Osteoblast (primary cell): ENCODE measurements at regions not wholly inside any gene's neighbourhood (a gene's known extent, or its start where the extent isn't known, plus 50 kb on each side); places are given as distances from the start of the nearest gene placed in this dataset.

ENCODE experiments used
- DNase-seq: peaks from one replicate; pipeline ENCODE4 v3.0.0; 2011; ENCODE audit warnings: low spot score, mixed read lengths; ENCODE audit not compliant: insufficient read length; ENCODE audit errors: missing footprints
- H2AFZ ChIP-seq: 2 replicates; pipeline ENCODE4 v1.6.0; 2011; ENCODE audit warnings: mild to moderate bottlenecking, low read length
- H3K27ac ChIP-seq: 2 replicates; pipeline ENCODE4 v1.5.1; 2011; ENCODE audit warnings: mild to moderate bottlenecking, low read depth, low read length, moderate library complexity
- H3K27me3 ChIP-seq: 2 replicates; pipeline ENCODE4 v1.6.0; 2012; ENCODE audit warnings: mild to moderate bottlenecking, control low read depth, inconsistent platforms, low read length, moderate library complexity; ENCODE audit not compliant: insufficient read depth
- H3K36me3 ChIP-seq: 2 replicates; pipeline ENCODE4 v1.5.1; 2011; ENCODE audit warnings: mild to moderate bottlenecking, low read length, control low read depth, moderate library complexity; ENCODE audit not compliant: insufficient read depth
- H3K4me1 ChIP-seq: 2 replicates; pipeline ENCODE4 v1.5.1; 2011; ENCODE audit warnings: mild to moderate bottlenecking, low read length, control low read depth, moderate library complexity; ENCODE audit not compliant: insufficient read depth
- H3K4me2 ChIP-seq: 2 replicates; pipeline ENCODE4 v1.6.0; 2011; ENCODE audit warnings: mild to moderate bottlenecking, low read length; ENCODE audit not compliant: insufficient read depth
- H3K4me3 ChIP-seq: fragments of 200-600 bp; sonication (generic); 3 replicates; pipeline ENCODE4 v1.5.1; 2012; ENCODE audit warnings: mild to moderate bottlenecking, low read length, inconsistent platforms; ENCODE audit not compliant: insufficient read depth
- H3K79me2 ChIP-seq: 2 replicates; pipeline ENCODE4 v1.6.0; 2012; ENCODE audit warnings: mild to moderate bottlenecking, low read length, control low read depth, inconsistent platforms; ENCODE audit not compliant: insufficient read depth
- H3K9me3 ChIP-seq: 2 replicates; pipeline ENCODE4 v1.5.1; 2011; ENCODE audit warnings: low read depth, low read length, control low read depth
- H4K20me1 ChIP-seq: 2 replicates; pipeline ENCODE4 v1.6.0; 2012; ENCODE audit warnings: mild to moderate bottlenecking, low read length, control low read depth; ENCODE audit not compliant: insufficient read depth
- CTCF ChIP-seq: IDR thresholded peaks from 2 replicates; pipeline ENCODE4 v1.5.1; 2011; ENCODE audit warnings: mild to moderate bottlenecking, low read depth, low read length, moderate library complexity; ENCODE audit errors: extremely low read depth

GRCh38 chr13:73693215-73693614, 441.0 kb downstream of the KLF12 start:
- Histone ChIP-seq H3K27me3 (no peaks in the 10 kb centered on the region), H4K20me1 (no peaks in the 10 kb centered on the region), H3K9me3 (no peaks in the 10 kb centered on the region), H3K27ac (no peak overlapping the region), H3K4me1 (no peaks in the 10 kb centered on the region), H3K4me2 (no peak overlapping the region), H3K36me3 (peaks cover 34% of the 10 kb centered on the region), H3K79me2 (no peaks in the 10 kb centered on the region), H2AFZ (no peak overlapping the region), H3K4me3 (no peak overlapping the region)
- DNase-seq, result no peak
- no peak for TF ChIP-seq CTCF

GRCh38 chr13:73691891-73692290, 442.3 kb downstream of the KLF12 start:
- no peak for DNase-seq
- no peaks in the 10 kb centered on the region for H3K9me3 ChIP-seq
- no peak overlapping the region for H3K27ac ChIP-seq

GRCh38 chr13:73687929-73688328, 446.3 kb downstream of the KLF12 start:
- Histone ChIP-seq H3K9me3 (no peaks in the 10 kb centered on the region), H3K27me3 (no peaks in the 10 kb centered on the region), H4K20me1 (no peaks in the 10 kb centered on the region), H3K79me2 (no peaks in the 10 kb centered on the region), H3K4me3 (no peak overlapping the region), H3K27ac (no peak overlapping the region), H3K4me1 (no peaks in the 10 kb centered on the region), H3K4me2 (no peak overlapping the region), H2AFZ (no peak overlapping the region), H3K36me3 (peaks cover 9% of the 10 kb centered on the region)
- TF ChIP-seq CTCF, result no peak
- DNase-seq, result no peak

More at GRCh38 chr13:73691891-73692290, 442.3 kb downstream of the KLF12 start:
- no peak for TF ChIP-seq CTCF
- no peak overlapping the region for H2AFZ ChIP-seq
- no peaks in the 10 kb centered on the region for H4K20me1 ChIP-seq
- H3K36me3 ChIP-seq, result peaks cover 27% of the 10 kb centered on the region
- no peak overlapping the region for H3K4me2 ChIP-seq
- no peak overlapping the region for H3K4me3 ChIP-seq
- H3K4me1 ChIP-seq, result no peaks in the 10 kb centered on the region
- no peaks in the 10 kb centered on the region for H3K79me2 ChIP-seq
- H3K27me3 ChIP-seq, result no peaks in the 10 kb centered on the region

DNA sequence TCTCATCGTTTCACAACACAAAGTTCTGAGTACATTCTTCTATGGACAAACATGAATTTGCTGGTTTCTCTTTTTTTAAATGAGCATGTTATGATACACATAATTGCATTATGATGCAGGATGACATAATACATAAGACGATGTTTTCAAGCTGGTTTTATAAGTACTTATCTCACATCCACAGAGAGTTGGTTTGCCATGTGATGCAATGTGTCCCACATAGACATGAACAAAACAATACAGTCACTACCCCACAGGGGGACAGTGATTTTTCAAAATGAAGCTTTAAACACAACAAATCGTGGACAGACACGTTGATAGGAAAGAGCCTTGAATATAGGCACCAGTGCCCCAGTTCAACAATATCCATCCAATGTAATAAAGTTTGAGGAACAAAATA, 447.1 kb downstream of the KLF12 start:
- TF ChIP-seq CTCF, result no peak
- Histone ChIP-seq H4K20me1 (no peaks in the 10 kb centered on the region), H3K27me3 (no peaks in the 10 kb centered on the region), H3K36me3 (peaks cover 11% of the 10 kb centered on the region), H3K9me3 (no peaks in the 10 kb centered on the region), H3K4me3 (no peak overlapping the region), H2AFZ (no peak overlapping the region), H3K27ac (no peak overlapping the region), H3K4me1 (no peaks in the 10 kb centered on the region), H3K79me2 (no peaks in the 10 kb centered on the region), H3K4me2 (no peak overlapping the region)
- no peak for DNase-seq
